SK-N-SH (cell line): ENCODE measurements at regions not wholly inside any gene's neighbourhood (a gene's known extent, or its start where the extent isn't known, plus 50 kb on each side); places are given as distances from the start of the nearest gene placed in this dataset.

ENCODE experiments used
- CTCF ChIA-PET: fragments of 300-600, 350-600 bp; formaldehyde crosslinking; extraction: SDS; loops from one replicate; lab custom pipeline; 2021; lab: Yijun Ruan, JAX
- POLR2A ChIA-PET: fragments of 350-600 bp; sonication (Branson Sonifier 250); formaldehyde crosslinking; extraction: SDS; loops from one replicate; lab custom pipeline; 2020; ENCODE audit warnings: antibody characterized with exemption, inconsistent platforms; lab: Yijun Ruan, JAX
- DNase-seq: peaks from one replicate; pipeline ENCODE4 v3.0.0; 2012
- H2AFZ ChIP-seq: fragments of 200-600 bp; sonication (generic); 2 replicates; pipeline ENCODE4 v1.8.1; 2016; ENCODE audit warnings: antibody characterized with exemption, mild to moderate bottlenecking, low read depth
- H3F3A ChIP-seq: fragments of 200-600 bp; sonication (generic); replicated peaks from 2 replicates; pipeline ENCODE3; 2016; ENCODE audit warnings: antibody characterized with exemption, mild to moderate bottlenecking; ENCODE audit not compliant: insufficient read depth
- H3K27ac ChIP-seq, 2 experiments: fragments of 200-500 bp in 1 of 2; fragments of 200-600 bp in 1 of 2; sonication (Bioruptor generic) in 1 of 2; sonication (generic), shearing (Covaris generic) in 1 of 2; 2 replicates each; pipeline versions ENCODE4 v1.5.1 to v1.6.1; 2014 to 2016; ENCODE audit warnings: low read depth in 2 of 2, inconsistent platforms in 1 of 2, low read length in 1 of 2, mild to moderate bottlenecking in 1 of 2, mixed read lengths in 1 of 2
- H3K27me3 ChIP-seq: fragments of 200-600 bp; sonication (generic), shearing (Covaris generic); 2 replicates; pipeline ENCODE4 v1.6.1; 2016; ENCODE audit warnings: mixed run types; ENCODE audit not compliant: insufficient read depth
- H3K36me3 ChIP-seq, 2 experiments: fragments of 200-500 bp in 1 of 2; fragments of 200-600 bp in 1 of 2; sonication (Bioruptor generic) in 1 of 2; sonication (generic) in 1 of 2; replicated peaks in 1 of 2; 2 replicates each; pipeline versions ENCODE3 to v1.5.1; 2014 to 2016; ENCODE audit warnings: low read length in 1 of 2, mild to moderate bottlenecking in 1 of 2; ENCODE audit not compliant: insufficient read depth in 2 of 2, control insufficient read depth in 1 of 2
- H3K4me1 ChIP-seq, 2 experiments: fragments of 200-500 bp in 1 of 2; fragments of 200-600 bp in 1 of 2; sonication (Bioruptor generic) in 1 of 2; sonication (generic), shearing (Covaris generic) in 1 of 2; 2 replicates each; pipeline versions ENCODE4 v1.5.1 to v1.6.1; 2014 to 2016; ENCODE audit warnings: low read depth in 1 of 2, low read length in 1 of 2, mixed run types in 1 of 2; ENCODE audit not compliant: insufficient read depth in 2 of 2, control insufficient read depth in 1 of 2
- H3K4me2 ChIP-seq: fragments of 200-600 bp; sonication (generic), shearing (Covaris generic); 2 replicates; pipeline ENCODE4 v1.6.1; 2017; ENCODE audit warnings: mixed run types
- H3K4me3 ChIP-seq, 2 experiments: fragments of 200-500 bp in 1 of 2; fragments of 200-600 bp in 1 of 2; sonication (Bioruptor generic) in 1 of 2; sonication (generic), shearing (Covaris generic) in 1 of 2; 2 replicates each; pipeline versions ENCODE4 v1.5.1 to v1.8.1; 2014 to 2016; ENCODE audit warnings: low read depth in 2 of 2, inconsistent platforms in 1 of 2, low read length in 1 of 2, mild to moderate bottlenecking in 1 of 2, mixed read lengths in 1 of 2, moderate library complexity in 1 of 2
- H3K79me2 ChIP-seq: fragments of 200-600 bp; sonication (generic); 2 replicates; pipeline ENCODE4 v1.8.1; 2017; ENCODE audit warnings: mild to moderate bottlenecking; ENCODE audit not compliant: insufficient read depth
- H3K9ac ChIP-seq: fragments of 200-600 bp; sonication (generic); 2 replicates; pipeline ENCODE4 v1.6.1; 2017; ENCODE audit warnings: mixed run types
- H3K9me2 ChIP-seq: fragments of 200-600 bp; sonication (generic); 2 replicates; pipeline ENCODE4 v1.6.1; 2017; ENCODE audit warnings: mixed run types
- H3K9me3 ChIP-seq: fragments of 200-600 bp; sonication (generic); 2 replicates; pipeline ENCODE4 v1.6.1; 2017; ENCODE audit warnings: mixed run types, mild to moderate bottlenecking, moderate library complexity
- H4K20me1 ChIP-seq: fragments of 200-600 bp; sonication (generic); 2 replicates; pipeline ENCODE4 v1.6.1; 2017; ENCODE audit warnings: mild to moderate bottlenecking, mixed run types; ENCODE audit not compliant: insufficient read depth
- ELF1 ChIP-seq: IDR thresholded peaks from 2 replicates; pipeline ENCODE4 v1.4.0; 2012
- EZH2phosphoT487 ChIP-seq: fragments of 200-600 bp; sonication (generic); IDR thresholded peaks from 2 replicates; pipeline ENCODE4 v1.6.1; 2017; ENCODE audit warnings: low read depth, mixed run types, mild to moderate bottlenecking, antibody characterized with exemption, moderate library complexity, borderline replicate concordance
- FOSL2 ChIP-seq: IDR thresholded peaks from 2 replicates; pipeline ENCODE4 v1.4.0; 2012; ENCODE audit warnings: low read depth, mild to moderate bottlenecking, moderate library complexity, borderline replicate concordance
- FOXJ3 ChIP-seq: sonication (generic); formaldehyde crosslinking; IDR thresholded peaks from 2 replicates; pipeline ENCODE4 v1.5.1; 2020; ENCODE audit warnings: mild to moderate bottlenecking, missing genetic modification reagents
- MEF2A ChIP-seq: IDR thresholded peaks from 2 replicates; pipeline ENCODE4 v1.4.0; 2012; ENCODE audit warnings: low read depth, borderline replicate concordance
- MXI1 ChIP-seq: IDR thresholded peaks from 2 replicates; pipeline ENCODE4 v1.6.1; 2012; ENCODE audit warnings: mild to moderate bottlenecking, low read depth, low read length, improper control_type of control experiment
- NFIC ChIP-seq: IDR thresholded peaks from 2 replicates; pipeline ENCODE4 v1.4.0; 2012; ENCODE audit warnings: borderline replicate concordance
- NRF1 ChIP-seq: IDR thresholded peaks from 2 replicates; pipeline ENCODE4 v1.6.1; 2012; ENCODE audit warnings: low read depth, mild to moderate bottlenecking, low read length
- PBX3 ChIP-seq: IDR thresholded peaks from 2 replicates; pipeline ENCODE4; 2012
- POLR2AphosphoS5 ChIP-seq: IDR thresholded peaks from 2 replicates; pipeline ENCODE4 v1.6.1; 2012; ENCODE audit warnings: low read depth, low read length
- RAD21 ChIP-seq: IDR thresholded peaks from 2 replicates; pipeline ENCODE4 v1.6.1; 2012; ENCODE audit warnings: mild to moderate bottlenecking, low read length
- RCOR1 ChIP-seq: fragments of 150-350 bp; IDR thresholded peaks from 2 replicates; pipeline ENCODE4 v1.6.1; 2017; ENCODE audit warnings: antibody characterized with exemption, low read length
- REST ChIP-seq: IDR thresholded peaks from 2 replicates; pipeline ENCODE4 v1.6.1; 2012; ENCODE audit warnings: mild to moderate bottlenecking, low read depth, low read length, moderate library complexity
- RXRA ChIP-seq: IDR thresholded peaks from 2 replicates; pipeline ENCODE4 v1.4.0; 2012; ENCODE audit warnings: low read depth, mild to moderate bottlenecking, borderline replicate concordance
- SIN3A ChIP-seq: IDR thresholded peaks from 2 replicates; pipeline ENCODE4 v1.6.1; 2012; ENCODE audit warnings: low read depth, mild to moderate bottlenecking, low read length, moderate library complexity, borderline replicate concordance
- SMC3 ChIP-seq: IDR thresholded peaks from 2 replicates; pipeline ENCODE4 v1.6.1; 2012; ENCODE audit warnings: low read depth, low read length, improper control_type of control experiment
- TAF1 ChIP-seq: IDR thresholded peaks from 2 replicates; pipeline ENCODE4 v1.6.1; 2012; ENCODE audit warnings: low read depth, mild to moderate bottlenecking, low read length, moderate library complexity, borderline replicate concordance
- TEAD4 ChIP-seq: IDR thresholded peaks from 2 replicates; pipeline ENCODE4 v1.4.0; 2012; ENCODE audit warnings: mild to moderate bottlenecking, borderline replicate concordance; ENCODE audit not compliant: insufficient read depth
- USF1 ChIP-seq: IDR thresholded peaks from 2 replicates; pipeline ENCODE4 v1.4.0; 2012; ENCODE audit warnings: low read depth, borderline replicate concordance
- WGBS: methylation state at CpG from one replicate; pipeline ENCODE4 v1.1.6; 2017; ENCODE audit warnings: low lambda C conversion rate; 5-methylcytosine and 5-hydroxymethylcytosine counted together
- TF ChIP-seq, protein P1 (sequence below): fragments of 150-350 bp; IDR thresholded peaks from 2 replicates; pipeline ENCODE4 v1.6.1; 2016; ENCODE audit warnings: mild to moderate bottlenecking, low read depth, low read length
- TF ChIP-seq, protein P2 (sequence below): IDR thresholded peaks from 2 replicates; pipeline ENCODE4 v1.4.0; 2012; ENCODE audit warnings: low read depth

DNA sequence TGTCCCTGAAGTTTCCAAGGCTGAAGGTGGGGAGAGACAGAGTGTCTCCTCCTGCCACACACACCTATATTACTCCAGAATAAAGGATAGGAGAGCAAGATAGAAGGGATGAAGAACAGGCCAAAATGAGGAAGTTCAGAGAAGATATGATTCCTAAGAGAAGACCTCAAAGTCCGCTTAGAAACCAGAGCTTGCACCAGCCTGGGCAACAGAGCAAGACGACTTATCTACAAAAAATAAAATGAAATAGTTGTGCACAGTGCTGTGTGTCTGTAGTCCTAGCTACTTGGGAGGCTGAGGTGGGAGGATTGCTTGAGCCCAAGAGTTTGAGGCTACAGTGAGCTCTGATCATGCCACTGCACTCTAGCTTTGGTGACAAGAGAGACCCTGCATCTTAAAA lies 128.2 kb downstream of the HS3ST3B1 start (continued):
- TF ChIP-seq REST (no peak), TAF1 (no peak), EZH2phosphoT487 (no peak), TEAD4 (no peak), PBX3 (no peak), FOSL2 (no peak), NRF1 (no peak), POLR2AphosphoS5 (no peak), RCOR1 (no peak)
- TF ChIP-seq, protein P1, sequence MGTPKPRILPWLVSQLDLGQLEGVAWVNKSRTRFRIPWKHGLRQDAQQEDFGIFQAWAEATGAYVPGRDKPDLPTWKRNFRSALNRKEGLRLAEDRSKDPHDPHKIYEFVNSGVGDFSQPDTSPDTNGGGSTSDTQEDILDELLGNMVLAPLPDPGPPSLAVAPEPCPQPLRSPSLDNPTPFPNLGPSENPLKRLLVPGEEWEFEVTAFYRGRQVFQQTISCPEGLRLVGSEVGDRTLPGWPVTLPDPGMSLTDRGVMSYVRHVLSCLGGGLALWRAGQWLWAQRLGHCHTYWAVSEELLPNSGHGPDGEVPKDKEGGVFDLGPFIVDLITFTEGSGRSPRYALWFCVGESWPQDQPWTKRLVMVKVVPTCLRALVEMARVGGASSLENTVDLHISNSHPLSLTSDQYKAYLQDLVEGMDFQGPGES = no peak
- TF ChIP-seq, protein P2, sequence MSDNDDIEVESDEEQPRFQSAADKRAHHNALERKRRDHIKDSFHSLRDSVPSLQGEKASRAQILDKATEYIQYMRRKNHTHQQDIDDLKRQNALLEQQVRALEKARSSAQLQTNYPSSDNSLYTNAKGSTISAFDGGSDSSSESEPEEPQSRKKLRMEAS = no peak

GRCh38 chr17:14428648-14429029 lies 127.8 kb downstream of the HS3ST3B1 start:
- H3K27ac ChIP-seq = no peak overlapping the region
- H3K36me3 ChIP-seq = no peaks in the 10 kb centered on the region
- no peak overlapping the region for H2AFZ ChIP-seq
- peaks cover 18% of the 10 kb centered on the region; the same call in 1 of the 2 replicates for H3K27me3 ChIP-seq
- H3K4me1 ChIP-seq = no peaks in the 10 kb centered on the region
- H3F3A ChIP-seq = no peaks in the 10 kb centered on the region
- ChIA-PET POLR2A (no interaction called here), CTCF (no interaction called here)
- H3K4me3 ChIP-seq = no peak overlapping the region
- no peaks in the 10 kb centered on the region for H3K79me2 ChIP-seq
- no peak for DNase-seq
- H3K9ac ChIP-seq = no peak overlapping the region
- no peaks in the 10 kb centered on the region for H4K20me1 ChIP-seq
- H3K9me2 ChIP-seq = no peaks in the 10 kb centered on the region
- H3K4me2 ChIP-seq = no peak overlapping the region
- 0% methylated on average over 1 of the region's 1 CpG for WGBS
- H3K9me3 ChIP-seq = no peaks in the 10 kb centered on the region
- TF ChIP-seq FOXJ3 (CRISPR knock-in tag) = no peak
- TF ChIP-seq TEAD4 = no peak
- TF ChIP-seq NFIC = no peak
- TF ChIP-seq MXI1 = no peak
- TF ChIP-seq RAD21 = no peak
- TF ChIP-seq, protein P1 = no peak
- no peak for TF ChIP-seq ELF1
- no peak for TF ChIP-seq USF1
- no peak for TF ChIP-seq SMC3
- TF ChIP-seq MEF2A = no peak
- TF ChIP-seq RXRA = no peak
- TF ChIP-seq PBX3 = no peak
- no peak for TF ChIP-seq RCOR1
- no peak for TF ChIP-seq TAF1
- no peak for TF ChIP-seq SIN3A
